ENCODE measurements at regions not wholly inside any gene's neighbourhood (a gene's known extent, or its start where the extent isn't known, plus 50 kb on each side); places are given as distances from the start of the nearest gene placed in this dataset.
"Not testable (repeated sequence)": the region's sequence is repeated elsewhere in the genome, so short reads cannot be mapped to it uniquely, and the experiment has no call there.

DNA sequence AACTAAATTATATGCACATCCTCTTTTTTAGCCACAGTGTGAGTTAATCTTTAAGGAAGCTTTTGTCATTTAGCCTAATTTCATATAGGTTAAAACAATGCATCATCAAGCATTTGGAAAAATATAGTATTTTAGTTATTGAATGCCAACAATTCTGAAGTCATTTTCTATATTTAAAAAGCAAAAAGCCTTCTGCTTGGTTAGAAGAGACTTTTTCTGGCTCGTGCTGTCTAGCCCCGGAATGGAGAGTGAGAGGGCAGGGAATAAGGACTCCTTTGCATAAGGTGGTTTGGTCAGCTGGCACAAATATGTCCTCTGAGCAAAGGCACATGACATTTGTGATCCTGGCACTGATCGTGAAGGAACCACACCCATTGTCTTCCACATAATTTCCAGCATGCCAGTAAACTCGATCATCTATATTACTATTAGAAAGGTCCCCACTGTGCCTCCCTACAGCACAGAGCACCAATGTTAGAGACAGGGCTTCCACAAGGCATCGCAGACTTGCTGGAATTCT lies 393.7 kb upstream of the INTU start:
- DNase-seq = no peak

DNA sequence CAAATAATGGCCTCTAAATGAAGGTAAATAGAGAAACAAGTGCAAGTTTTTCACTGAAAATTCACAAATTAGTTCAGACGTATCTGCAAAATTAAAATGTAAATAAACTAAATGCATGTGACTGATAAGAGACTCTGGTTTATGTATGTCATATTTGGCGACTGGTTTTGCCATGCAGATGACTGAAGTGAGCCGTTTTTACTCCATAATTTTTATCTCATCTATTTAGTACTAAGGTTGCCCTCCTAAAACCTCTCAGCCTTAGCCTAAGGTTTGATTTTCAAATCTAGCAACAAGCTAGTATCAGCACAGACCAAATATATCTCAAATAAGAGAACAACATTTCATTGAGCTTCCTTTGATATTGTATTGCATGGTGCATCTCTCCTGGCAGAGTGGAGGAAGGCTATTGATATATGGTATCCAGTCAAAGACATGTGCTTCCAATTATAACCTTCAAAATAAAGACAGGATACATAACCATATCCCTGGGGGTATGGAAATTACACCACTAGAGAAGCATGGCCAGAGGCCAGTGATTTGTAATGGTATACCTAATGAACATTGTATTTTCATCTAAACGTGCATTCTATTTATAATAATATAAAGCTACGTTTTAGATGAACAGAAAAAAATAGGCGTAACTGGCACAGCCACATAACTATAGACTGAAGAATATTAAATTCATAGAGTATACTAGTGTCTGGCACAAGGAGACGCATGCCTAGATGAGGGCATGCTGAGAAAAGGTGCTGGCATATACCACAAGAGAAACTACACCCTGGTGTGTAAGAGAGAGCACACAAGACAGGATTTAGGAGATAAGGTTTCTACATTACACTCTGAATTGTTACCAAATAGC lies 392.6 kb upstream of the INTU start:
- no peak for DNase-seq

DNA sequence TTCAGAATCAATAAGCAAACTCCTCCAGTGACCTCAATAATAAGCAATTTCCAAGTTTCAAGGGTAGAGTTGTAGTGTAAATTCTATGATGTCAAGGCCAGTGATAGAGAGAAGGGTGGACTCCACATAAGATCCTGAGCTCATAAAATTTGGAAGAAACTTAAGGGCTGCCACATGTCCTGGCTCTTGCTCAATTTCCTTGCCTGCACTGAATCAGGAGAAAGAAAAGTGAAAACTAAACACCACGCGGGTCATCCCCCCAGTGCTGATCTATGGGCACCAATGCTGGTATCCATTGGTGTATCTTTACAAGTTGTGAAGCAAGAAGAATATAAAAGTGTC lies 392.0 kb upstream of the INTU start:
- no peak for DNase-seq

DNA sequence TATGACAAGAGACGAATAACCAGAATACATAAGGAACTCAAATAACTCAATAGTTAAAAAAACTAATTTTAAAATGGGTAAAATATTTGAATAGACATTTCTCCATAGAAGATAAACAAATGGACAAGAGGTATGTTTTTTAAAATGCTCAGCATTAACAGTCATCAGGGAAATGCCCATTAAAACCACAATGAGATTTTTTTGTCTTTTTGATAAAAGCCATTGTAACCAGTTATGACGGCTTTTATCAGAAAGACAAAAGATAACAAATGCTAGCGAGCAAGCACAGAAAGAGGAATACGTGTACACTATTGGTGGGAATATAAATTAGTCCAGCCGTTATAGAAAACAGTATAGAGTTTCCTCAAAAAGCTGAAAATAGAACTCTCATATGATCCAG lies 388.2 kb upstream of the INTU start:
- DNase-seq = no peak

DNA sequence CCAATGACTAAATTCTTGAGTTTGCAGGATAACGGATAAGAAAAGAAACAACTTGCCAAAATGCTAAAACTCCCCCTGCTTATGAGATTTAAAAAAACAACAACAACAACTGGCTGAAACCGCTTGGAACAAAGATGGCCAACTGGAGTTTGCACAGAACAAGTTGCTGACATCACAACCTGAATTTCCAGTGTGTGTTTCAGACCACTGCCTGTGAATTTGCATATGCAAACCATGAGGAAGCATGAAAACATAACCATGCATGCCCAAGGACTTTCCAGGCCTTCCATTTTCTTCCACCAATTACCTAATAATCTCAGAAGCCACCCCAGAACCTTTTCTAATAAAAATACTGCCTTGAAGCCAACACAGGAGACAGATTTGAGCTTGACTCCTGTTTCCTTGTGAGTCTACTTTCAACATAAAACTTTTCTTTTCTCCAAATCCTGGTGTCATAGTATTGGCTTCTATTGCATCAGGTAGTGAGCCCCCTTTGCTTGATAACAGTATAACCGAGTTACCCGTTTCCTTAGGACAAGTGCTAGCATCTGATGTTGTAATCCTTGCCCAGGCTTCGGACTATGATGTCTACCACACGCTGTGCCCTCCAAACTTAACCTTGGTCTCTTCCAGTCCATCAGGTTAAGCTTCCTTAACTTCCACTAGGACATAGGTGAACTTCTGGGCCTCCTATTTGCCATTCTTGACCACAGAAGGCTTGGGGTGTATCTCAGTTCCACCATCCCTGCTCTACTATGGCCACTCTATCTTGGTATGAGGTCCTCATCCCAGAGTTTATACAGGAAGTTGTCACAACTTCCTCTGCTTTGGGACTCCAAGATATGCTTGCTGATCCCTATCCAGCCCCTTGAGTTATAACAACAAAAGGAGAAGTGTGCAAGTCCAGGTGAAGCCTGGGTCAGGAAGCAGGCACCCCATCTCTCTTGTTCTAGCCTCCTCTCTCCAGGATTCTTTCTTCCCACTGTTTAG lies 385.5 kb upstream of the INTU start:
- no peak for DNase-seq

DNA sequence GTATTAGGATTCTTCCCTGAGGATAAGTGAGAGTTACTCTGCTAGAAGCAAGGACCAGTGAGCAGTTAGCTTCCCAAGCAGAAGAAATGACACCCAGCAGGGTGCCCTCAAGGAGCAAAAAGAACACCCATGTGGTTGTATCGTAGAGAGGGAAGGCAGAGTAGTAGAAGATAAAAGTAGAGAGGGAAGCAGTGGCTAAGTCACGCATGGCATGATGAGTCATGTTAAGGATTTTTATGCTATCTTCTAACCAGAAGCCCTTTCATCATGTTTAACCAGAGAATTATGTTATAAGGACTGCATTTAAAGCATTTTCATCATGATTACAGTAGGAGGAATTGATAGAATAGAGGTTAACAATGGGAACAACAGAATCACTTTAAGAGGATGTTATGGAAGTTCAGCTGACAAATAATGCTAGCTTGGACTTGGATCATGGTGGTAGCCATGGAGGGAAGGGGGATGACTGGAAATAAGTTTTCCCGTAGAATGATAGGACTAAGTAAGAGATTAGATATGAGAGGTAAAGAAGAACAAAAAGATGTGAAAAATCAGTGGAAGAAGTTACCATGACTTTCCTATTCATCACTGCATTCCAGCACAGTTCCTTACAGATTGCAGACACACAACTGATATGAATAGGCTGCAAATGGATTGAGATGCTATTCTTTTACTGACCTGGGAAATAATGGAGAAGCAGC lies 383.5 kb upstream of the INTU start:
- no peak for DNase-seq

DNA sequence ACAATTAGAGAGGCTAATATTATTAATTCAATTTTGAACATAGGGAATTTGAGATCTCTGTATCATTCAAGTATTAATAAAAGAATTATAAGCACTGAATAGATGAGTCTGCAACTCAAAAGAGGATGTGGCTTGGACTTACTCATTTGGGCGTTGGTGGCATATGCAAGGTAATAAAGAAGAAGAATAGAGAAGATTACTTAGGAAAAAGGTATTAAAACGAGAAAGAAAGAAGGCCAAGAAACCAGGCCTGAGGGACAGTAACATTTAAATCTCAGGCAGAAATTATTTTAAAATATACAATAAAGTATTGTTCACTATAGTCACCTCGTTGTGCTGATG lies 383.0 kb upstream of the INTU start:
- no peak for DNase-seq

DNA sequence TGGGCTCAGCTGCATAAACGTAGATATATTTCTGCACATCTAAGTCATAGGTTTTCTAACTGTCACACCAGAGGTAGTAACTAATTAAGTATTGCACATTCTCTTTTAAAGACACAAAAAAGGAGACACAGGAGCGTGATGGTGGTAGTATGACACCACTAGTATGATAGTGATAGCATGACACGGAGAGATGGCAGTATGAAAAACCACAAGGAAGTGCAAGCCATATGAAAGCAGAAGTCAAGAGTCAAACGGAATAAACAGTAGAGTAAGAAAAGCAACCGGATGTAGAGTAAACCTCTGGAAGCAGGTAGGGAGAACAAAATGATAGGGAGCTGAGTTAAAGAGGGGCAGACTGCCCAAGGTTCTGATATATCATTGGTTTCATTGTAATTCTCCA lies 382.2 kb upstream of the INTU start:
- DNase-seq = no peak

DNA sequence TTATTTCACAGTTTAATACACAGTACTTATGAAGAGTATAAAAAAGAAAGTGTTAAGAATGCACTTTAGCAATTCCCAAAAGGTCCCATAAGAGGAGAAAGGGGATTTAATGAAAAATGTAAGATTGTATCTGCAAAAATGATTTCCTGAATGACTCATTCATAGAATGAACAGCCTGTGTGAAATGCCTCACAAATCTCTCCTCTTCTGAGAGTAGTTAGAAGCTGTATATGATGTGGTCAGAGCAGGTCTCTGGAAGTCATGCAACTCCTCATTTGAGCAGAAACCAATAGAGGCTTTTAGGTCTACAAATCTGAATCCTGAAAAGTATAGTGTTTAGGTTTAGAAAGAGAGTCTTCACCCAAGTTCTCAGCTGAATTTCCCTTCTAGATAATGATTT lies 381.3 kb upstream of the INTU start:
- DNase-seq = no peak

DNA sequence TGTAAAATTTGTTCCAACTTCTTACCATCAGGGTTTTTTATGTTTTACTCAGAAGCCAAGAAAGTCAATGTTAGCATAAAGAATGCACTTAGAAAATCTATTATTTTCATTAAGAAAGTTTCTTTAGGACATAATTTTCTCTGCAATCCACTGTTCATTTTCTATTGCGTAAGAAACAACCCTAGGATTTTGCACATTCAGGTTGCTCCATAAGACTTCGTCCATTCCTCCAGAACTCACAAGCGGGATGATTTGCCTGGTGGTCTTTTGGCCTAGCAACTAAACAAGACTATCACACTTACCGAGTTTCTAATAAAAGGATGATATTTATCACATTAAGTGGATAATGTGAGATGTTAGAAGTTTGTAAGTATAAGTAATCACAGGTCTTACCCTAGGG lies 376.3 kb upstream of the INTU start:
- no peak for DNase-seq

DNA sequence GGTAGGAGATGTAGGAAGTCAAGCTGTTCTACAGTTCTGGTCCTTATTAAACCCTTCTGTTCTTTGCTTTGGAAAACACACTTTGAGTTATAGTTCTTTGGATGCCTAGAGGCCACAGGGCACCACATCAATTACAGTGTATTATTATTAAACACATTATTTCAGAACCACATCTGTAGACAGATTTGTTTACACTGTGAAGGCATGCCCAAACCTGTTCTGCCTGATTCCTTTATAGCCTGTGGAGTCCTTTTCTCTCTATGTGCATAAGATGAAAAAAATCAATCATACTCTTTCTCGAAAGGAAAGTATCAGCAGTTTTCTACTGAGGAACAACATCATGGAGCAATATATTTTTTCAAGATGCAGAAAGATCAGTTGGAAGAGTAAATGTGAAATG lies 371.3 kb upstream of the INTU start:
- DNase-seq = no peak

DNA sequence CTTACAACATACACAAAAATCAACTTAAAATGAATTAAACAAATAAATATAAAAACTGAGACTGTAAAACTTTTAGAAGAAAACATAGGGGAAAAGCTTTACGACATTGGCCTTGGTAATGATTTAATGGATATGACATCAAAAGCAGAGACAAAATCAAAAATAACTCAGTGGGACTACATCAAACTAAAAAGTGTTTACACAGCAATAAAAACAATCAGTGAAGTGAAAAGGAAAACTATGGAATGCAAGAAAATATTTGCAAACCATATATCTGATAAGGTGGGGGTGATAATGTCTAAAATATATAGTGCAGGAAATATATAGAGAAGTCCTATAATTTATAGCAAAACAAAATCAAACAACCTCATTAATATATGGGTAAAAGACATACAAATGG lies 364.4 kb upstream of the INTU start:
- no peak for DNase-seq

DNA sequence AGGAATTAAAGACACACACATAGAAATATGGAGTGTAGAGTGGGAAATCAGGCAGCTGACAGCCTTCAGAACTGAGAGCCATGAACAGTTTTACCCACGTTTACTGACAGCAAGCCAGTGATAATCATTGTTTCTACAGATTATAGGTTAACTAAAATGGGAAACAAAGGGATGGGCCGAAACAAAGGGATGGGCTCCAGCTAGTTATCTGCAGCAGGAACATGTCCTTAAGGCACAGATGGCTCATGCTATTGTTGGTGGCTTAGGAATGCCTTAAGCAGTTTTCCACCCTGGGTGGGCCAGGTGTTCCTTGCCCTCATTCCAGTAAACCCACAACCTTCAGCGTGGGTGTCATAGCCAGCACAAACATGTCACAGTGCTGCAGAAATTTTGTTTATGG lies 355.7 kb upstream of the INTU start:
- not testable (repeated sequence) for DNase-seq

DNA sequence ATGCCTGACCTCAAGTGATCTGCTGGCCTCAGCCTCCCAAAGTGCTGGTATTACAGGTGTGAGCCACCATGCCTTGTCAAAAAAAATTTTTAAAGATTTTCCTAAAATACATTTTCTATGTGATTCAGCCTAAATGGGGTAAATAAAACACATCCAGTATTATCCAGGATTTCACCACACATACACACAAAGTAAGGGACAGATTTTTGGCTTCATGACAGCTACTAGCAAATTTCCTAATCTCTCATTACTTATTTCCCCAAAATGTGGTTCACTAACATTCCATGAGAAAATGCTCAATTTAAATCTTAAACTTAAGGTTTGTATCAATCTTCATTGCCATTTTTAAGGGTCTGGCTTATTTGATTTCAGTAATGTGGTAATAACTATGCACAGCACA lies 348.5 kb upstream of the INTU start:
- no peak for DNase-seq

DNA sequence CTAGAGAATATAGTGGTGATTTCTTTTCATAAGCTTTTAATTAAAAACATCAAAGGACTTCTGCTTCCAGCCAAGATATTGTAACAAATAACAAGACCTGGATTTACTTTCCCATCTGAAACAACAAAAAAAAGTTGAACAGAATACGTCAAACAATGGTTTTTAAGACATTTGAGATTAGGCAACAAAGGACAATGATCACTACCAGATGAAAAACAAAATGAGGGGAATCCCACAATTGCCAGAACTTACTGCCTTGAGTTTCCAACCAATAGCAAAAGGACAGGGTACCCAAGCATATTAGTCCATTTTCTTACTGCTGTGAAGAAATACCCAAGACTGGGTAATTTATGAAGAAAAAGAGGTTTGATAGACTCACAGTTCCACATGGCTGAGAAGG lies 341.4 kb upstream of the INTU start:
- DNase-seq = no peak

DNA sequence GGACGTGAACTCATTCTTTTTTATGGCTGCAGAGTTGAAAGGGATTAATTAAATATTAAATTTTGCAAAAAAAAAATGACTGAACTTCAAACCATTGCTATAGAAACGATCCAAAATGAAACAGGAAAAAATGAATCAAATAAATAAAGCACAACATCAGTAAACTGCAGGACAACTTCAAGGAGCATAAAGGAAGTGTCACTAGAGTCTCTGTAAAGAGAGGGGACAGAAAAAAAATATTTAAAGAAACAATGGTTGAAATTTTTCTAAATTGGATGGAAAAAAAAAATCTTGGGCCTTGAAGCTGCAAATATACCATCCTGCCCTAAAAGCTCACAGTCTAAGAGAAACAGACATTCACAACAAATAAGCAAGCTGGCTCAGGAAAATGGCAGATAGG lies 339.3 kb upstream of the INTU start:
- DNase-seq = no peak

DNA sequence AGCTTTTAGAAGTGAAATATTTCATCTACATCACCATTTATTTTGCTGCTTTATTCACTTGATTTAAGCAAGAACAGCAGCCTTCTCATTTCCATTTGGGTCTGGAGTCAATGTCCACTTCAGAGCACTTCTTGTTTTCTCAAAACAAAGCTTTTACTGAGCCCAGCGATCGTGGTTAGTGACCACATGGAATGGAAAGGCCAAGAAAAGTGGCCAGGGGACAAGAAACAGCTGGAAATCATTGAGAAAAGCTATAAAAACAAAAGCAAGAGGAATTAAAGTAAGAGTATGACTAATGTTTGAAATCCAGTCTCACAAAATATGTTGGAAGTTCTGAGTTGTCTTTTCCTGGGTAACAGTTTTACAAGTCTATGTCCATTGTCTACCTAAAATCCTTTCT lies 328.4 kb upstream of the INTU start:
- no peak for DNase-seq

DNA sequence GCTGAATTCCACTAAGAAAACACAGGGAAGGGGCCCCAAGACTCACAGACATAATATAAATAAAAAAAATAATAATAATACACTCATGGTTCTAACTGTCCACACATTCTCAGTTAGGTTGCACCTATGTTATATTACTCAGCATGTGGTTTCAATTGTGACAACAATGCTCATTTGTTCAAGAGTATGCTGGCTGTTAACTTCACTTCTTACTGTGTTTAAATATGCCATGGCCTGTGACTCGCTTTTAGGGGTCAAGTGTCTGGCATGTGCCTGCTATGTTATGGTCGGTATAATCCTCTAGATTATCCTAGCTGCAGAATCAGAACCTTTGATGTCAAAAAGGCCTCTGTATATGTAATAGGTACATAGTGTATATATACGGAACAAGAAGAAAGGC lies 324.8 kb upstream of the INTU start:
- DNase-seq = no peak

DNA sequence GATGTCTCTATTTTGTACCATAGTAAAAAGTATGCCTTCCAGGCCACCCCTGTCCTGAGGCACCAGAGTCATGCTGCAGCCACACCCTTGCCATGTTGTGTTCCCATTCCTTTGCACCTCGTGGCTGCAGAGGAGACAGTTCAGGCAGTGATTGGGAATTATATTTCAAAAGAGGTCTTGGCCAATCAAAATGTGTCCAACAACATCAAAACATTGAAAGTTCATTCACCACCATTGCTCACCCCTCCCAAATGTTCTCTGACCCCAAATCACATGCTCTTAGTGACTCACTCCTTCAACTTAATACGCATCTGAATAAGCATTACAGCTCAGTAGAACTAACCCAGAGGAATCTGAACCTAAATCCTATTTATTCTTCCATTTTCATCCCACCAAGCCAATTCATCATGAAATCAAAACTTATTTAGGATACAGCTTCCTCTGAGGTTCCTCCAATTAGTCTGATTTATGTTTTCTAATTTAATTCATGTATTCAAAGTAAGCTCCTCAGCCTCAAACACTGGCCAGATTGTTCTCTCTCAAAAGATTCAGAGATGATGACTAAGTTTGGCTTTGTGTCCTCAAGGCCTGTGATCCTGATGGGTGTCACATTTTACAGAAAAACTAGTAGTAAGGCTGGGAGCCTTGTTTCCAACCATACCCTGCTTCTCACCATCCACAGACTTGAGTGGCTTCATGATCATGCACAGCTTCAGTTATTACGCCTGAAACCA lies 323.2 kb upstream of the INTU start:
- DNase-seq = no peak

DNA sequence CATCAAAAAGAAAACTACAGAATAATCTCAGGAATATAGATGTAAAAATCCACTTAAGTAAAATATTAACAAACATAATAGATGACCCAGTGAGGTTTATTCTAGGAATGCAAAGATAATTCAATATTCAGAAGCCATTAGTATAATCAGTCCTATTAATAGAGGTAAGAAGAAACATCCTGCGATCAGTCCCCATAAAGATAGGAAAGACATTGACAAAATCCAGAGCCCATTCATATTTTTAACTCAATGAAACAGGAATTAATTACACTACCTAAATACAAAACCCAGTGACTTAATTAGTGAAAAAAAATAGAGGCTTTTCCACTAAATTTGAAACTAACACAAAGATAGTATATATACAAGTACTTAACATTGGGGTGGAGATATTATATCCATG lies 321.4 kb upstream of the INTU start:
- no peak for DNase-seq

DNA sequence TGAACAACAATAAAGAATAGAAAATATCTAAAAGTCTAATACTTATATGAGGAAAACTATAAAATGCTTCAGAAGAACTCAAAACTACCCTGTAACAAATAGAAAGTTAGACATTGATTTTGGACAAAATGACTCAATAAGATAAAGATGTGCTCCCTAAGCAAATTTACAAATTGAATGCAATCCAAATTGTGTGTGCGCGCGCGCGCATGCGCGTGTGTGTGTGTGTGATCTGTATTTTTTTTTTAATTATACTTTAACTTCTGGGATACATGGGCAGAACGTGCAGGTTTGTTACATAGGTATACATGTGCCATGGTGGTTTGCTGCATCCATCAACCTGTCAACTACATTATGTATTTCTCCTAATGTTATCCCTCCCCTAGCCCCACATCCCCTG lies 320.8 kb upstream of the INTU start:
- no peak for DNase-seq

DNA sequence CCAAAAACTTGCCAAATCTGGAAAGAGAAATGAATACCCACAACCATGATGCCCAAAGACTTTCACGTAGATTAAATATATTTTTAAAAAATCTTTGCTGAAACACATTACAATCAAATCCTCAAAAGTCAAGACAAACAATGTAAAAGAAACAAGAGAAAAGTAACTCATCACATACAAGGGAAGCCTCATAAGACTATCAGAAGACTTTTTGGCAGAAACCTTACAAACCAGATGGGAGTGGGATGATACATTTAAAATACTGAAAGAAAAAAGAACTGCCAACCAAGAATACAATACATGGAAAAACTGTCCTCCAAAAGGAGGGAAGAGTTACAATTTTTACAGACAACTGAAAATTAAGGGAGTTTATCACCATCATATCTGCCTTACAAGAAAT lies 319.0 kb upstream of the INTU start:
- DNase-seq = no peak

All from left kidney (tissue), 1 donor.